SJCRH30 (cell line): ENCODE measurements at regions not wholly inside any gene's neighbourhood (a gene's known extent, or its start where the extent isn't known, plus 50 kb on each side); places are given as distances from the start of the nearest gene placed in this dataset.
"Not testable (repeated sequence)": the region's sequence is repeated elsewhere in the genome, so short reads cannot be mapped to it uniquely, and the experiment has no call there.

Source experiments
- DNase-seq, 2 experiments: peaks; one replicate each; pipeline ENCODE4 v3.0.0-alpha.2; 2015 to 2020
- H3K27ac ChIP-seq: fragments of 250-450 bp; sonication (Bioruptor Pico); 2 replicates; pipeline ENCODE4 v1.5.1; 2020; ENCODE audit warnings: mild to moderate bottlenecking, moderate library complexity
- H3K27me3 ChIP-seq: fragments of 250-450 bp; sonication (Bioruptor Pico); 2 replicates; pipeline ENCODE4 v1.5.1; 2020; ENCODE audit warnings: mild to moderate bottlenecking, moderate library complexity
- H3K36me3 ChIP-seq: fragments of 250-450 bp; sonication (Bioruptor Pico); 2 replicates; pipeline ENCODE4 v1.5.1; 2020; ENCODE audit warnings: mild to moderate bottlenecking, moderate library complexity
- H3K4me1 ChIP-seq: fragments of 250-450 bp; sonication (Bioruptor Pico); 2 replicates; pipeline ENCODE4 v1.5.1; 2020; ENCODE audit warnings: mild to moderate bottlenecking, moderate library complexity
- H3K4me3 ChIP-seq: fragments of 250-450 bp; sonication (Bioruptor Pico); 2 replicates; pipeline ENCODE4 v1.5.1; 2020; ENCODE audit warnings: mild to moderate bottlenecking, moderate library complexity
- H3K9me3 ChIP-seq: fragments of 250-450 bp; sonication (Bioruptor Pico); replicated peaks from 2 replicates; pipeline ENCODE4 v1.5.1; 2020; ENCODE audit warnings: mild to moderate bottlenecking, moderate library complexity

DNA sequence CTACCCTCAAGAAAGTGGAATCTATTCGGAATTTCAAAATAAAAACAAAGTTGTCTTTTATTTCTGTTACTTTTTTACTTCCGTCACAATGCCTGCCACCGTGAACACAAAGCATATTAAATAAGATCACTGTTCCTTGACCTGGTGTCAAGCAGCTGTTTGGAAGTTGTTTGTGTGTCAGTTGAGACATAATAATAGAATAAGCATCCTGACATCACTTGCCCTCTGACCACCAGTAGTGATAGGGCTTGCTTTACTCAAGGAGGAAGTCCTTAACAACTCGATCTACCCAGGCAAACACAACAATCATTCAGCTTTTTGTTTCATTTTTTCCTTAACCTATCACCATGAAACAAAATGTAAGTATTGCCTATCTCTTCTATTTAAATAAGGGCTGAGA is 454.4 kb upstream of the RASGRP1 start:
- peak in 1 of 2 experiments; percentile 22 for DNase-seq
- peaks cover 5% of the 10 kb centered on the region; the same call in 1 of the 2 replicates for H3K9me3 ChIP-seq
- no peak overlapping the region for H3K4me3 ChIP-seq

GRCh38 chr15:39021341-39021740 is 456.7 kb upstream of the RASGRP1 start:
- no peak for DNase-seq

More for the DNA sequence above, 454.4 kb upstream of the RASGRP1 start:
- Histone ChIP-seq H3K27ac (no peak overlapping the region), H3K27me3 (no peaks in the 10 kb centered on the region), H3K4me1 (peaks cover 26% of the 10 kb centered on the region), H3K36me3 (no peaks in the 10 kb centered on the region)

DNA sequence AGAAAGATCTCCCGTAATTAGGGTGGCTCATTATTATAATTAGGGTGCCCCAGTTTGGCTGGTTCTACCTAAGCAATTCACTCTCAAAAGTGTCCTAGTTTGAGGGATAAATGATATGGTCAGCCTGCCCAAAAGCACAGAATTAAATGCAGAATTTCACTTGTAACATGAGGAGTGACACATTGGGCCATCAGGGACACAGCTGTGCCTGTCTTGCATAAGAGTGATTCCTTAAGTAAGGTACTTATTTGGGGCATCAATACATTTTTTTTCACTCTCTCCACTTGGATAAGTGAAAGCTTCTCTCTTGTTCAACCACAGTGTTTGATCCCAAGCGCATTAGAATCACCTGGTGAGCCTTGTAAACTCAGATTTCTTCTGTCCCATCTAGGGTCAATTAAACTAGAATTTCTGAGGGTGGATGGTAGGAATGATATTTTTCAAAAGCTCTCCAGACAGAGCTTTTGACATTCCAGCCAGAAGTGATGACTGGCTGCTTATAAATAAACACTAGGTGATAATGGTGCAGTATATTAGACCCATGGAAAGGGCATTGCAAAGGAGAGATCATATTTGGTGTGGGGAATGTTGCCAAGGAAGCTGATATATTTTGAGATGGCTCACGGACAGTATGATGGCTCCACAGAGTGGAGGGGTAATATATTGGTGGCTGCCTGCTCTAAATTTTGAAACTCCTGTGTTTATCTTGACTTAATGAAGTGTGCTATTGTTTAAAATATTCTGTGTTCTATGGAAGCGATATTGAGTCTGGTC is 458.1 kb upstream of the RASGRP1 start:
- H3K27ac ChIP-seq, result peak overlapping the region; percentile 22; the same call in 1 of the 2 replicates
- H3K9me3 ChIP-seq, result no peaks in the 10 kb centered on the region
- peak; percentile 48 to 71 for DNase-seq
- no peak overlapping the region for H3K4me3 ChIP-seq
- H3K36me3 ChIP-seq, result no peaks in the 10 kb centered on the region
- H3K27me3 ChIP-seq, result no peaks in the 10 kb centered on the region
- H3K4me1 ChIP-seq, result peaks cover 35% of the 10 kb centered on the region

More at GRCh38 chr15:39021341-39021740, 456.7 kb upstream of the RASGRP1 start:
- Histone ChIP-seq H3K4me3 (no peak overlapping the region), H3K9me3 (no peaks in the 10 kb centered on the region), H3K4me1 (peaks cover 35% of the 10 kb centered on the region), H3K36me3 (no peaks in the 10 kb centered on the region), H3K27ac (no peak overlapping the region), H3K27me3 (no peaks in the 10 kb centered on the region)

- DNase-seq, result peak in 1 of 2 experiments; percentile 27
- H3K36me3 ChIP-seq, result no peaks in the 10 kb centered on the region
- no peak overlapping the region for H3K27ac ChIP-seq
- no peaks in the 10 kb centered on the region for H3K9me3 ChIP-seq
- no peaks in the 10 kb centered on the region for H3K27me3 ChIP-seq
- peaks cover 35% of the 10 kb centered on the region for H3K4me1 ChIP-seq
- no peak overlapping the region for H3K4me3 ChIP-seq
Observed at GRCh38 chr15:39025321-39025720, 460.7 kb upstream of the RASGRP1 start.

GRCh38 chr15:39025881-39026280 is 461.3 kb upstream of the RASGRP1 start:
- H3K36me3 ChIP-seq, result no peaks in the 10 kb centered on the region
- H3K4me3 ChIP-seq, result no peak overlapping the region
- no peaks in the 10 kb centered on the region for H3K9me3 ChIP-seq
- peaks cover 41% of the 10 kb centered on the region for H3K4me1 ChIP-seq
- no peak overlapping the region for H3K27ac ChIP-seq
- DNase-seq, result no peak
- no peaks in the 10 kb centered on the region for H3K27me3 ChIP-seq

GRCh38 chr15:39028069-39028468 is 463.5 kb upstream of the RASGRP1 start:
- no peaks in the 10 kb centered on the region for H3K9me3 ChIP-seq
- peaks cover 36% of the 10 kb centered on the region for H3K4me1 ChIP-seq
- DNase-seq, result peak in 1 of 2 experiments; percentile 11
- no peak overlapping the region for H3K27ac ChIP-seq
- H3K4me3 ChIP-seq, result no peak overlapping the region
- no peaks in the 10 kb centered on the region for H3K36me3 ChIP-seq
- H3K27me3 ChIP-seq, result no peaks in the 10 kb centered on the region

- Histone ChIP-seq H3K4me3 (no peak overlapping the region), H3K27me3 (no peaks in the 10 kb centered on the region), H3K36me3 (no peaks in the 10 kb centered on the region), H3K27ac (no peak overlapping the region), H3K9me3 (no peaks in the 10 kb centered on the region), H3K4me1 (peaks cover 31% of the 10 kb centered on the region)
- no peak for DNase-seq
Observed at GRCh38 chr15:39029741-39030140, 465.1 kb upstream of the RASGRP1 start.

GRCh38 chr15:39030291-39031070 is 465.9 kb upstream of the RASGRP1 start:
- Histone ChIP-seq H3K4me3 (no peak overlapping the region), H3K27ac (no peak overlapping the region; the same call in 1 of the 2 replicates), H3K9me3 (no peaks in the 10 kb centered on the region), H3K36me3 (no peaks in the 10 kb centered on the region), H3K27me3 (no peaks in the 10 kb centered on the region), H3K4me1 (peaks cover 24% of the 10 kb centered on the region)
- peak in 1 of 2 experiments; percentile 43 for DNase-seq

DNA sequence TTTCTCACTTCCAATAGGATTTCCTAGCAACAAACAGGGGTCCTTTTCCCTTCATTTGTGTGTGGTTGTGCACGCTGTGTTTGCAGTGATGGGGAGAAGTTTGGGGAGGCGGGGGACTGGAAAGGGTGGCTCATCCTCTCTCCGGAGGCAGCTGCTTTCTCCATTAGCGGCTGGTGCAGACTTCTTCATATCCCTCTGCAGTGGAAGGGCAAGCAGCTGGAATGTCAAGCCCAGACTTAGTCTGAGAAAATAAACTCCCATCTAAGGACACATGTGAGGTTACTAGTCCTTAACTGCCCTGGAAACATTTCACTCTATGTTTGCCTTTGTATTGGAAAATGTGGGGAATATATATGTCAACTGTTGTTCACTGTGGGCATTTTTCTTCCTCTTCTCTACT is 467.0 kb upstream of the RASGRP1 start:
- H3K4me3 ChIP-seq, result no peak overlapping the region
- H3K4me1 ChIP-seq, result peaks cover 22% of the 10 kb centered on the region
- H3K27me3 ChIP-seq, result no peaks in the 10 kb centered on the region
- H3K36me3 ChIP-seq, result no peaks in the 10 kb centered on the region
- DNase-seq, result peak; percentile 47 to 60
- H3K27ac ChIP-seq, result no peak overlapping the region; the same call in 1 of the 2 replicates
- 0 out of 2 replicates have a peak, but pooled peaks cover 6% of the 10 kb centered on the region for H3K9me3 ChIP-seq

DNA sequence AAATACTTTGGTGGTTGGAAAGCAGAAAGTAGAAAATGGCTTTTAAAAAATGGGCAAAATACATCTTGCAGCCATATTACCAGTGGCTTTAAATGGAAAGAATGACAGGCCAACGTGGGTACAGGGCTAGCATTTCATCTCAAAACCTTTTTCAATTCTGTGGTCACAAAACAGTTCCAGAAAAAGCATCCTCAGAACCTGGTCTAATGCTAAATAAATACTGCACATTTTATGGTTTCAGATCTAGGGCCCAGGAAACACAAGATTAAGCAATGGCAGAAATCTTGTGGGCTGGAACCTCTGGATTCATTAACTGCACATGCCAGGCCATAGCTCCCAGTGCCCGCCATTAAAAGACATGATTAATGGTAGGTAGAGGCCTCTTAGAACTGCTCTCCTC is 470.2 kb upstream of the RASGRP1 start:
- peaks cover 9% of the 10 kb centered on the region; the same call in 1 of the 2 replicates for H3K9me3 ChIP-seq
- H3K27ac ChIP-seq, result no peak overlapping the region
- peaks cover 33% of the 10 kb centered on the region for H3K4me1 ChIP-seq
- no peak for DNase-seq
- H3K27me3 ChIP-seq, result no peaks in the 10 kb centered on the region
- no peaks in the 10 kb centered on the region for H3K36me3 ChIP-seq
- H3K4me3 ChIP-seq, result no peak overlapping the region

DNA sequence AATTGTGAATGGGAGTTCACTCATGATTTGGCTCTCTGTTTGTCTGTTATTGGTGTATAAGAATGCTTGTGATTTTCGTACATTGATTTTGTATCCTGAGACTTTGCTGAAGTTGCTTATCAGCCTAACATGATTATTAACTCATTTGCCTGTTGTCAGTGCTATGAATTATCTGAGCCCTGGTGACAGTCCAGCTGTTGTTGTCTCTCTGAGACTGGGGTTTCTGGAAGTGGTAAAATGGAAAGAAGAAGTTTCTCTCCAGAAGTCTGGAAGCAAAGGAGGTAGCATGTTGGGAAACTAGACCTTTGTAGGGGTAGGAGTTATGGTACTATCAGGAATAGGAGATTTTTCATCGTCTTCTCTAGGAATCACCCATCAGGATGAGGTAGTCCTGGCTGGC is 473.0 kb upstream of the RASGRP1 start:
- not testable (repeated sequence) for H3K9me3 ChIP-seq, H3K36me3 ChIP-seq, H3K27ac ChIP-seq, H3K4me3 ChIP-seq, H3K27me3 ChIP-seq
- H3K4me1 ChIP-seq, result peaks cover 16% of the 10 kb centered on the region
- peak in 1 of 2 experiments; percentile 57 for DNase-seq

DNA sequence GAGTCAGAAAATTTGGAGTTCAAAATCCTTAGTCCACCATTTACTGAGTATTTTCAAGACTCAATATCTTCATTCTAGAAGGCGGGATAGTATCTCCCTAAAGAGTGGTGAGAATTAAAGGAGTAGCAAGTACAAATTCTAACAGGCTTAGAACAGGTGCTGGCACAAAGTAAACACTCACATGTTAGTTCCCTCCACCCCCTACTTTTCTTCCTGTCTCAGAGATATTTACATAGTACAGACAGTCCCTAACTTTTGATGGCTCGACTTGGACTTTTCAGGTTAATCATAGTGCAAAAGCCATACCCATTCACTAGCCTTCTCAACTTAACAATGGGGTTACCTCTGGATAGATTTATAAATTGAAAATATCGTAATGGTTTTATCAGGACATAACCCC is 476.2 kb upstream of the RASGRP1 start:
- DNase-seq, result no peak
- Histone ChIP-seq H3K4me3 (no peak overlapping the region), H3K27me3 (no peaks in the 10 kb centered on the region), H3K9me3 (peaks cover 10% of the 10 kb centered on the region; the same call in 1 of the 2 replicates), H3K27ac (no peak overlapping the region), H3K36me3 (no peaks in the 10 kb centered on the region), H3K4me1 (peaks cover 27% of the 10 kb centered on the region)

- Histone ChIP-seq H3K9me3 (peaks cover 3% of the 10 kb centered on the region; the same call in 1 of the 2 replicates), H3K27me3 (no peaks in the 10 kb centered on the region), H3K36me3 (no peaks in the 10 kb centered on the region), H3K27ac (no peak overlapping the region), H3K4me3 (no peak overlapping the region), H3K4me1 (peaks cover 27% of the 10 kb centered on the region)
- no peak for DNase-seq
Observed at GRCh38 chr15:39041979-39042495, 477.4 kb upstream of the RASGRP1 start.

- Histone ChIP-seq H3K4me3 (no peak overlapping the region), H3K27me3 (no peaks in the 10 kb centered on the region), H3K4me1 (no peaks in the 10 kb centered on the region), H3K36me3 (no peaks in the 10 kb centered on the region), H3K9me3 (peaks cover 18% of the 10 kb centered on the region), H3K27ac (no peak overlapping the region)
- DNase-seq, result no peak
Observed at GRCh38 chr15:39051626-39052322, 487.2 kb upstream of the RASGRP1 start.
